Loucy (cell line): ENCODE measurements at regions not wholly inside any gene's neighbourhood (a gene's known extent, or its start where the extent isn't known, plus 50 kb on each side); places are given as distances from the start of the nearest gene placed in this dataset.

Experiments
- H2AFZ ChIP-seq: fragments of 200-600 bp; sonication (generic); 2 replicates; pipeline ENCODE4 v1.6.0; 2016; ENCODE audit warnings: antibody characterized with exemption, mild to moderate bottlenecking, low read length, moderate library complexity
- H3F3A ChIP-seq: fragments of 200-600 bp; 2 replicates; pipeline ENCODE4 v1.6.0; 2016; ENCODE audit warnings: antibody characterized with exemption, low read depth, mild to moderate bottlenecking
- H3K27me3 ChIP-seq: fragments of 200-600 bp; sonication (generic); 2 replicates; pipeline ENCODE4 v1.6.1; 2014; ENCODE audit warnings: low read length, mild to moderate bottlenecking; ENCODE audit not compliant: insufficient read depth, poor library complexity, severe bottlenecking
- H3K36me3 ChIP-seq: fragments of 200-600 bp; sonication (generic); 2 replicates; pipeline ENCODE4 v1.6.1; 2016; ENCODE audit warnings: low read length; ENCODE audit not compliant: insufficient read depth
- H3K4me1 ChIP-seq: fragments of 200-600 bp; sonication (generic); 2 replicates; pipeline ENCODE4 v1.5.1; 2014; ENCODE audit warnings: low read length, mild to moderate bottlenecking; ENCODE audit not compliant: insufficient read depth, poor library complexity, severe bottlenecking
- H3K4me2 ChIP-seq: fragments of 200-600 bp; sonication (generic); 2 replicates; pipeline ENCODE4 v1.6.0; 2014; ENCODE audit warnings: antibody characterized with exemption, low read length, low read depth, mild to moderate bottlenecking; ENCODE audit not compliant: poor library complexity, severe bottlenecking
- H3K4me3 ChIP-seq: fragments of 200-600 bp; sonication (generic); 2 replicates; pipeline ENCODE4 v1.5.1; 2014; ENCODE audit warnings: low read length, mild to moderate bottlenecking, mixed read lengths; ENCODE audit not compliant: poor library complexity, severe bottlenecking
- H3K79me2 ChIP-seq: fragments of 200-600 bp; sonication (generic); 2 replicates; pipeline ENCODE4 v1.6.1; 2014; ENCODE audit warnings: low read length; ENCODE audit not compliant: insufficient read depth
- H3K9ac ChIP-seq: fragments of 200-600 bp; sonication (generic); 2 replicates; pipeline ENCODE4 v1.6.0; 2014; ENCODE audit warnings: mild to moderate bottlenecking, low read depth, low read length, moderate library complexity; ENCODE audit not compliant: poor library complexity, severe bottlenecking
- H3K9me2 ChIP-seq: fragments of 200-600 bp; sonication (generic); replicated peaks from 2 replicates; pipeline ENCODE4 v1.6.1; 2016; ENCODE audit warnings: low read depth, low read length, mixed read lengths
- H3K9me3 ChIP-seq: fragments of 200-600 bp; sonication (generic); 2 replicates; pipeline ENCODE4 v1.6.1; 2014; ENCODE audit warnings: mild to moderate bottlenecking, antibody characterized with exemption, low read length, low read depth; ENCODE audit not compliant: insufficient read depth
- H4K20me1 ChIP-seq: fragments of 200-600 bp; sonication (generic); 2 replicates; pipeline ENCODE4 v1.6.0; 2014; ENCODE audit warnings: antibody characterized with exemption, low read length, mild to moderate bottlenecking; ENCODE audit not compliant: insufficient read depth, poor library complexity, severe bottlenecking
- CTCF ChIP-seq: fragments of 200-600 bp; sonication (generic); conservative IDR thresholded peaks from 2 replicates; pipeline ENCODE4 v1.5.1; 2014; ENCODE audit warnings: mild to moderate bottlenecking, antibody characterized with exemption, low read length
- EZH2phosphoT487 ChIP-seq: fragments of 200-600 bp; IDR thresholded peaks from 2 replicates; pipeline ENCODE4 v1.6.1; 2018; ENCODE audit warnings: antibody characterized with exemption, mild to moderate bottlenecking, moderate library complexity, borderline replicate concordance

GRCh38 chr1:184272175-184272866 is 114.5 kb upstream of the C1orf21 start:
- H3K79me2 ChIP-seq, result no peaks in the 10 kb centered on the region
- H3K4me3 ChIP-seq, result no peak overlapping the region
- H3K27me3 ChIP-seq, result no peaks in the 10 kb centered on the region
- no peak for TF ChIP-seq CTCF
- TF ChIP-seq EZH2phosphoT487, result no peak
- H3K4me2 ChIP-seq, result no peak overlapping the region
- no peak overlapping the region for H2AFZ ChIP-seq
- H3K9ac ChIP-seq, result no peak overlapping the region
- H3K9me3 ChIP-seq, result no peaks in the 10 kb centered on the region
- H3K36me3 ChIP-seq, result no peaks in the 10 kb centered on the region
- H3K9me2 ChIP-seq, result no peaks in the 10 kb centered on the region
- no peaks in the 10 kb centered on the region for H4K20me1 ChIP-seq
- H3K4me1 ChIP-seq, result no peaks in the 10 kb centered on the region
- H3F3A ChIP-seq, result no peaks in the 10 kb centered on the region

- H4K20me1 ChIP-seq, result no peaks in the 10 kb centered on the region
- no peaks in the 10 kb centered on the region for H3K79me2 ChIP-seq
- no peak overlapping the region for H3K4me2 ChIP-seq
- no peak overlapping the region for H3K9ac ChIP-seq
- no peaks in the 10 kb centered on the region for H3K36me3 ChIP-seq
- TF ChIP-seq EZH2phosphoT487, result no peak
- no peak for TF ChIP-seq CTCF
- H3F3A ChIP-seq, result no peaks in the 10 kb centered on the region
- H3K27me3 ChIP-seq, result no peaks in the 10 kb centered on the region
- no peaks in the 10 kb centered on the region for H3K9me2 ChIP-seq
- no peaks in the 10 kb centered on the region for H3K9me3 ChIP-seq
- H3K4me3 ChIP-seq, result no peak overlapping the region
- H3K4me1 ChIP-seq, result no peaks in the 10 kb centered on the region
- H2AFZ ChIP-seq, result no peak overlapping the region
Measured at GRCh38 chr1:184276416-184276815, 110.4 kb upstream of the C1orf21 start.

GRCh38 chr1:184279911-184280458 is 106.8 kb upstream of the C1orf21 start:
- H3K4me1 ChIP-seq, result no peaks in the 10 kb centered on the region
- no peak overlapping the region for H3K4me2 ChIP-seq
- no peak overlapping the region for H3K4me3 ChIP-seq
- no peak overlapping the region for H3K9ac ChIP-seq
- no peaks in the 10 kb centered on the region for H4K20me1 ChIP-seq
- no peaks in the 10 kb centered on the region for H3K79me2 ChIP-seq
- H3K36me3 ChIP-seq, result no peaks in the 10 kb centered on the region
- no peaks in the 10 kb centered on the region for H3K27me3 ChIP-seq
- H2AFZ ChIP-seq, result no peak overlapping the region
- no peaks in the 10 kb centered on the region for H3K9me3 ChIP-seq
- TF ChIP-seq EZH2phosphoT487 (no peak), CTCF (no peak)
- no peaks in the 10 kb centered on the region for H3F3A ChIP-seq
- H3K9me2 ChIP-seq, result no peaks in the 10 kb centered on the region
